Inflammatory macrophage treated with lipopolysaccharide for 1 hour (primary cell): ENCODE measurements at regions not wholly inside any gene's neighbourhood (a gene's known extent, or its start where the extent isn't known, plus 50 kb on each side); places are given as distances from the start of the nearest gene placed in this dataset.

Source experiments
- DNase-seq, 2 donors: peaks; one replicate each; pipeline ENCODE4 v3.0.0-alpha.2; 2020 to 2022

DNA sequence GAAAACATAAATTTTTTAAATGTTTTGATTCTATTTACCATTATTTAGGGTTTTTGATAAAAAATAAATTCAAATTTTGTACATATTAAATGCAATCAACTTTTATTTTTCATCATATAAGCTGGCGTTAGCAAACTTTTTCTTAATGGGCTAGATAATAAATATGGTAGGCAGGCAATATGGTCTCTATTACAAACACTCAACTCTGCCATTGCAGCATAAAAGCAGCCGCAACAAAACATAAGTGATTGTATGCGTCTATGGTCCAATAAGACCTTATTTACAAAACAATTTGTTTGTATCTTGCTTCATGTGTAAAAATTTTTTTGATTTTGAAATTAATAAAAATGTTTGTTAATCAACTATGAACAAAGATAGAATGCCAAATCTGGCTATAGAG, 116.8 kb upstream of the GLI2 start:
- DNase-seq = no peak

DNA sequence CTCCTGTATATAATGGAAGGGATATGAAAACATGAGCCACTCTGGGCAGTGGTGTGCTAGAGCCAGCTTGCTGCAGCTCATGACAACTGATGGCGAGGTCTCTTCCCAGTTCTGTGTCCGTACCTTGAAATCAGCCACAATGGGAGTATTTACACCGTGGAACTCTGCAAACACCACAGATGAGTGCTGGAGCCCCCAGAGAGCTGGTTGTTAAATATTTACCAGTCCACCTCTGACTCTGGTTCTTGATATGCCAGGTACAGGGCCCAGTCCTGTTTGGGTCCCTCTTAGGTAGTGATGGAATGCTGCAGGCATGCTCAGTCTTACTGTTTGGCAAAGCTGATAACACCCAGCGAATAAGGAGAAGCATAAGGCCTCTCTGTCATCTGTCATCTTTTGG, 116.1 kb upstream of the GLI2 start:
- no peak for DNase-seq

DNA sequence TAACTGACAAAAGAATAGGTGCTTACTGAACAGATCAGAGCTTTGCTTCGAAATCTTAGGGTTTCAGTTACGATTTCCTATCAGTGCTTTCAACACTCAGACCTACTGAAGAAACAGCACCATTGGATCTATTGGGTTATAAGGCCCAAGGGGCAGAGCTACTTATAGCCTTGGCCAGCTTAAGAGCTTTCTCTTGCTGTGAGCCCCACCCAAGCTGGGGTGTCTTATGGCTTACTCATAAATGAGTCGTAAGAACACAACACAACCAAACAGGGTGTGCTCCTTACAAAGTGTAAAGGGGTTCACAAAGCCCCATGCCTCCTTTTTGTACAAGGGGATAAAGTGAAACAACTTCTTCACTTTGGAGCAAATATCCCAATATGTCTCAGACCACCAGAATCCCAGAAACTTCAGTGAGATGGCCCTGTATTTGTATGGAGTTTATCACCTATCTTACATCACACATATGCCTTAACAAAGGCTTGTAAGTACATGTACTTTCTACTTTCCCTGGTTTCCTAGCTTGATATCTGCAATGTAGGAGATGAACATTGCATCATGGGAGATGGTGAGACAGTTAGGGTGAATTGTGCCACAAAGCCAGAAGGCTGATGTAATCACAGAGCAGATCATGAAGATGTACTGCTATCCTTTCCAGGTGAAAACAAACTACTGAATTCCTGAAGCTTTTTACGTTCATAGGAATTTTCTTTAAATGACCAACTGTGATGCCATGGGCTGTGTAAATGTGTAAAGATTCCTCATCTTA, 115.5 kb upstream of the GLI2 start:
- DNase-seq = no peak

DNA sequence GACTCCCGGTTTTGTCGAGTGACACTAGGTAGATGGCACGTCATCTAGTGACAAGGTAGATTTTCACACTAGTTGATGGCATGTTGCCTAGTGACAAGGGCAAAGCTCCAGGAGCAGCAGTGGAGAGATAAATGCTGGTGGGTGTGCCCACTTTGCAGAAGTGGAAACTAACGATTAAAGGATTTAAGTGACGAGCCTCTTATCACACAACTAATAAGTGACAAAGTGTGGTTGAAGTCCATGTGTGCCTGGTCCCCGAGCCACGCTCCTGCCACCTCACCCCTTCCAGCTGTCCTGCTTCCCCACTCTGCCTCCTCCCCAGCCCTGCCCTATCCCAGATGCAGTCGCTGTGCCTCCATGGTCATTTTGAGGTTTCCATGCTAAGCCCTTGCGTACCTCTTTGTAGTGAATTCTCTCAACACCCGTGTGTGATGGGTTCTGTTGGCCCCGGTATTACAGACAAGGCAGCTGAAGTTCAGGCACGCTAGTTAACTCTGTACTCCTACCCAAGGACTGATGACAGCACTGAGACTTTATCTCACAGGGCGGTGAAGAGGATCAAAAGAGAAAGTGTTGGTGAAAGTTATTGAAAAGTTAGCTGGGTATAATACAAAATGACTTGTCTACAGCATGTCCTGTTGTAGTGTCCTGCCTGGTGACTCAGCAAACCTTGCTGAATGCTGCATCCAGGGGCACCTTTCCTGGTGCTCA, 113.4 kb upstream of the GLI2 start:
- DNase-seq = no peak

DNA sequence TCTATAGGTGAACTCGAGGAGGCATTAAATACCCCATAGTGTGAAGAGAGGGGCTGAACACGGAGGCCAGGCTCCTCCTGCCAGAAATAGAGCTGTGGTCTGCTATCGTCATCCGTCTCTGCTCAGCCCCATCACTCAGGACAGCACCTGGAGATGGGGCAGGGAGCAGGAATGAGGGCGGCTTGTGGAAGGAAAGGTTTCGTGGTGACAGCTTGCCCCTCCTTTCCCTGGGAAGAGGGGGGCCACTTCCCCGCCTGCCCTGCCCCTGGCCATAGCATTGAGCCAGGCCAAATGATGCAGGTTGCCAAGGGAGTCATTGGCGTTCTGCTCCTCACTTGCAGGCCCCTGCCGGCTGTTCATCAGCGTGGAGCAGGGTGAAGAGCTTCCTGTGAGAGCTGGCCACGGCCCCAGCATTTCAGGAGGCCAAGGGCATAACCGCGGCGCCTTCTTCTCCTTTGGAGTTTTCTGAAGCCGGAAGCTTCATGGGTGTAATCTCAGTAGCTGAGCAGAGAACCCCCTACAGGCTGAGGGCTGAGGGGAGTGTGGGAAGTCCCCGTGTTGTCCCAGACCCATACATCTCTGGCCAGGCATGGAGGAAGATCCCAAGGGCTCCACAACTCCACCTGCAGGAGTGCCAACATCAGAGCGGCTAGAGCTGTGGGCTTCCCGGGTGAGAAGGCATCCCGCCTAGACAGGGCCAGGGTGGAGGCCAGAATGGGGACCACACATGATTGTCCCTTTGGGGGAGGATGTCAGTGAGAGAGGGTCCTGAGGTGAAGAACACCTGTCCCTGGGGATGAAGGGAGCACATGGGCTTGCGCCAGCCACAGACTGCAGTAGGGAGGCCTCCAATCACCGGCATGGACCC, 112.5 kb upstream of the GLI2 start:
- DNase-seq = no peak

DNA sequence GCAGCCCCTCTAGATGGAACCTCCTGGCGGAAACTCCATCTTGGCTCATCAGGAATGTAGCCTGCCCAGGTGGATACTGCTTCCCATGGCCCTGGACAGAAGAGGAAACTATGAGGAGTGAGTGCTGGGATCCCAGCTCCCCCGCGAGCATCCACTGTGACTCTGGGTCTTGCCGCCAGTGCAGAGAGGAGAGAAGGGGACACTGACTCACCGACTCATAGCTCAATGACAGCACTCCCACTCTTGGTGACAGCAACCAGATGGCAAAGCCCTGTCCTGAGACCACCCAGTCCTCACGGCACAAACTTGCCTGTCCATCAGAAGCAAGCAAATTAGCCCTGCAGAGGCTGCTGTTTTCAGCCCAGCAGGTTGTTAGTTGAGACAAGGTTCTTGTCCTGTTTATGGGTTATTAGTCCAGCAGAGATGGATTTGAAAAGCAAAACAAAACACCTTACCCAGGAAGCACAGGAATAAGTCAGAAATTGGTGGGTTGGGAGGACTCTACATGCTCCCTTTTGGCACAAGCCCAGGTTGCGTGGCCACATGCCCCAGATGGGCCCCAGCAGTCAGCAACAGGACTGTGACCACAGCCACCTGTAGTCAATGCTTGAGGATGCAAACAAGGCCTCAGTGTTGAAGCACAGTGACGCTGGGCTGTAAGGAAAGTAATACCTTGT, 111.5 kb upstream of the GLI2 start:
- no peak for DNase-seq

DNA sequence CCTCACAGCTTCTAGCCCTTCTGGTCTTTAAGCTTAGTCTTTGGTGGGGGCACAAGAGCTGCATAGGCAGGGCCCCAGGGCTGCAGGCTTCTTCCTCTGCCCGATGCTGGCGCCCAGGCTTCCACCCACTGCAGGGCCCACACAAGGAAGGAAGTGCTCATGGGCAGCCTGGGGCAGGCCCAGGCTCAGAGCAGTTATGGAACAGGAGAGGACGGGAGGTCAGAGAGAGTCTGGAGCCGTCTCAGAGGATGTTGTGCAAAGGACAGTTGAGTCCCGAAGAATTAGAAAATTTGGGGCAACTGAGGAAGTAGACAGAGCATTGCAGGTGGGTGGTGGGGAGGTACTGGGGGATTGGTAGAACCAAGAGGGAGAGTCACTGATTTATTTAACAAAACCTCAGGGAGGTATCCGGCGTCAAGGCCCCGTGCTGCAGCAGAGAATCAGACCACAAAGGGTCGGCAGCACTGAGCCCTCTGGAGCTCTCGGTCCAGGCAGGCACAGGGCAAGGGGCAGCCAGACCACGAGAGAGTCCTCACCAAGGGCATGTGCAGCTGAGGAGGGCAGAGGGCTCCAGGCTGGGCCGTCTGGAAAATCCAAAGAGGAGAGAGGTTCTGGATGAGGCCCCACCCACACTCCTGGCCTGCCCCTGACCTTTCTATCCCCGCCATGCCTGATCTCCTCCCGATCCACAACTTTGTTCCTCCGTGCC, 110.8 kb upstream of the GLI2 start:
- DNase-seq = no peak

DNA sequence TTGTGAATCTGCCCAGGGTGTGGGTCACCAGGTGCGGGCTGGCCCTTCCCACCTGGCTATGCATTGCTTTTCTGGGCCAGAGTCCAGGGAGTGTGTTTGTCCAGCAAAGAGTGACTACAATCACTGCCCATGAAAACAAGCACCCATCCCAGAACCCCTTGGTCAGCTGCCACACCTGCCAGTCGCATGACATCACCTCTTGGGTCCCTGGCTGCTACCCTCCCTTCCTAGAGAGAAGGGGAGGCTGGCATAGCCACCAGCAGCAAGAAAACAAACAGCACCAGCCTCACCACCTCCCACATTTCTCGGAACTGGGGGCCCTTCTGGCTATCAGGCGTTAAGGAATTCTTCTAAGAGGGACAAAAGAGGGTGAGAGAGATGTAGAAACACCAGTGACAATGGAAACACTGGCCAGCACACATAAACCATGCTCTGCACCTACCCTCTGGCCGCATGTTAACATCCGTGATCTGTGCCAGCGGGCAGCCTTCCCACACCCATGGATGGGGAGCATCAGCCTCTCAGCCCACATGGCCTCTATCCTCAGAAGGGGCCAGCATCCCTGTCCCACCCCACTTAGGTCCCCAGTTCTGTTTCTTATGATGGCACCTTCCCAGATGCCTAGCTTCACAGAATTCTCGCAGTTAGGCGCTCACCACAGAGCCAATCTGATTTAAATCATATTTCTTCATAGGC, 109.7 kb upstream of the GLI2 start:
- DNase-seq = no peak

DNA sequence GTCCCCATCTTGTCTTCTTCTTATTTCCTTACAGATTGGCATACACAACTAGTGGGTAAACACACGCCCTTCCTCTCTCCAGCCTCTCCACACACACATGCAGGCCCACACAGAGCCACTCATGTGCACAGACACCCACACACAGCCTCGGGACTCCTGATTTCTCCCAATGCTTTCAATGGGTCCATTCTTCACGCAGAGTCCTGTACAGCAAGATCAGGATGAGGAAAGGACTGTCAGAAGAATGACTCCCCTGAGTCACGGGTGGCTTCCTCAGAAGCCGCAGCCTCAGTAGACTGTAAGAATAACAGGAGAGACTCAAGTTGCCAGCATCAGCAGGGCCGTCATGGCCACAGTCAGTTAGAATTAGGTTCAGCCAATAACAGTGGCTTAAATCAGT, 109.1 kb upstream of the GLI2 start:
- no peak for DNase-seq

DNA sequence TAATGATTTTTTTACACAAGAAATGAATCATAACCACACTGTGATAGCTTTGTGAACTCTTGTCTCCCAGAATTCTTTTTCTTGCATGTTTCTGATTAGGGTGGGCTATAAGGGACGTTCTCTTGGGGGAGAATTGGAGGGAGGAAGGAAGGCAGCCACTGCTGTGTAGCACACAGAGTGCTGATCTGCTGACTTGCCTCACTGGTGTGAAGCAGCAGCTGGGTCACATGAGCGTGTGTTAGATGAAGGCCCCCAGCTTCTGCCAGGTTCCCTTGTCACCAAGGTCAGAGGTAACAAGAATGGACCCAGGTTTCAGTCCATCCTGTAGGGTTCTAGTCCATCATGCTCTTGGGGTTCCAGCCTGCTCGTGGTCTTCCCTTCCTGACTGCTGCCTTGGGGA, 107.4 kb upstream of the GLI2 start:
- DNase-seq = no peak

DNA sequence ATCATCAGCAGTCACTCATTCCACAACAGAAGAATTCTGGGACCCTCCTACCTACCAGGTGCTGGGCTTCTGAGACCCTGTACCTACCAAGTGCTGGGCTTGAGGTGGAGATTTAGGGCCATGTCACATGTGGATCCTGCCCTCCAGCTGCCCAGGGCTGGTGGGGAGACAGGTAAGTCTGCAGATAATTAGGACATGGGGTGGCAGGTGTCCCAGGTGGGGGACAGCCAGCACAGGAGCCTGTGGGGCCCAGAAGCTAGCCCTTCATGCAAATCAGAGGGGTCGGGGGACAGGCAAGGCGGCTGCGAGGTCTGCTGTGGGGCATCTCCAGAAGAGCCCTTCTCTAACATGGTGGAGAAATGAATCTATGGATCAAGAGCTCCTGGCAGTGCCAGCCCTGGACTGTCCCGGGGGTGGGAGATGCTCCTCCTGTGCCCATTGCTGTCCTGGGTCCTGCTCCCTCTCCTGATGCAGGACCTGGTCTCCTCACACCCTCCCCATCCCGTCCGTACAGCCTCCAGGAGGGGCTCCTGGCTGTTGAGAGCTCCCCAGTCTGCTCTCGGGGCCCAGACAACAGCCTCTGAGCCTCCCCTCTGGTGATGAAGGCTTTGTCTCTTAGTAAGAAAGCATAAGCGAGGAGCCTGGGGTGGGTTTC, 106.3 kb upstream of the GLI2 start:
- no peak for DNase-seq

DNA sequence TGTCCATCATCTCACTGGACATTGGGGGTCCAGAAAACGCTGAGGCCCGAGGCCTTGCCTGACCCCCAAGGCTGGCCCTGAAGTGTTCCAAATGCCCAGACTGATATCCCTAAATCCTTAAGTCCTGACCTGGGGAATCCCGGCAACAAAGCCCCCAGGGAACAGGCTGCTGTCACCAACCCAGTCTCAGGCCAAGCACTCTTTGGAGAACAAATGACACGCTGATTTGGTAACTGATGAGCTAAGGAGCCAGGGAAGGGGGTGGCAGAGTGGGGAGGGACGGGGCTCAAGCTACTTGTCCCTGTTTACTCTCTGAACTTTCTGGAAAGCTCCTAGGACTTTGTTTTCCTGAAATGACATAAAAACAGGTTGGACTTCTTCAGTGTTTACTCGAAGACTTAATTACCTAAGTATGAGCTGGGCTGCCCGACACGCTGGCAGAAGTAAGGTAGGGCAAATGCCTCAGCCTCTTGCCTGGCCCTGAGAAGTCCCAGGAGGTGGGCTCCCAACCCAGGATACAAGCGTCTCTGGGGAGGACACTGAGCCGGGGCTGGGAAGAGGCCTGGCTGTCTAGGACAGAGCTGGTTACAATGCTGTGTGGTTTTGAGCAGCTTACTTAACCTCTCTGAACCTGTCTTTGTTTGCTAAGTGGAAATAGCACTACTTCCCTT, 105.5 kb upstream of the GLI2 start:
- DNase-seq = no peak

DNA sequence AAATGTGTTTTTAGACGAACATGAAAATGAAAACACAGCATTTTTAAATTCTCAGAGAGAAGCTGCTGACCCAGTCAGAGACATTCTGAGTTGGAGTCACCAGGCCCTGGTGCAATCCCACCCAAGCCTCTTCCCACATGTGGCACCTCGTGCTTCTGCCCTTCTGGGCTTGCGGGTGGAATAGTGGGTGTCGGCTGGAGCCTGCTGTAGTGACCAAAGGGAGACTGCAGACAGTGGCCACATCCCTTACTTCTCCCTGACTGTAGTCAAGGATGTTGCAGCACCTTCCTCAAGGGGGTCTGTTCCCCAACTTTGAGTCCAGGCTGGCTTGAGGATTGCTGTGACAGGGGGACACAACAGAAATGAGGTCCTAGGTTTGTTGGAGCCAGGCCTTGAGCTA, 104.4 kb upstream of the GLI2 start:
- peak in 1 of 2 donors; percentile 50 for DNase-seq

DNA sequence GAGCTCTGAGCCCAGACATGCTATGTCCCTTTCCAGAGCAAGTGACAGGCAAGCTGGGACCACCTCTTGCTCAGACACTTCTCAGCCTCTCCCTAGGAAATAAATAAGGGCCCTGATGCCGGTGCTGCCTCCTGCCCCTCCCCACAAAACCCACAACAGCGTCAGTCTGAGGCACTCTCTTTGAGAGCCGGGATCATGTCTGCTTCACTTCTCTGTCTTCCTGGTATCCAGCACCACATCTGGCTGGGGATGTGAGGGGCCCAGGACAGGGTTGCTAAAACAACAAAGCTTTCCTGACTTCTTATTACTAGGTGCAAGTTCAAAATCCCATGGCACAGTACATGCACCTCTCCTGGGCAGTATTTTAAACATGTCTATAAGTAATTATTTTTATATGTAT, 103.9 kb upstream of the GLI2 start:
- DNase-seq = no peak

DNA sequence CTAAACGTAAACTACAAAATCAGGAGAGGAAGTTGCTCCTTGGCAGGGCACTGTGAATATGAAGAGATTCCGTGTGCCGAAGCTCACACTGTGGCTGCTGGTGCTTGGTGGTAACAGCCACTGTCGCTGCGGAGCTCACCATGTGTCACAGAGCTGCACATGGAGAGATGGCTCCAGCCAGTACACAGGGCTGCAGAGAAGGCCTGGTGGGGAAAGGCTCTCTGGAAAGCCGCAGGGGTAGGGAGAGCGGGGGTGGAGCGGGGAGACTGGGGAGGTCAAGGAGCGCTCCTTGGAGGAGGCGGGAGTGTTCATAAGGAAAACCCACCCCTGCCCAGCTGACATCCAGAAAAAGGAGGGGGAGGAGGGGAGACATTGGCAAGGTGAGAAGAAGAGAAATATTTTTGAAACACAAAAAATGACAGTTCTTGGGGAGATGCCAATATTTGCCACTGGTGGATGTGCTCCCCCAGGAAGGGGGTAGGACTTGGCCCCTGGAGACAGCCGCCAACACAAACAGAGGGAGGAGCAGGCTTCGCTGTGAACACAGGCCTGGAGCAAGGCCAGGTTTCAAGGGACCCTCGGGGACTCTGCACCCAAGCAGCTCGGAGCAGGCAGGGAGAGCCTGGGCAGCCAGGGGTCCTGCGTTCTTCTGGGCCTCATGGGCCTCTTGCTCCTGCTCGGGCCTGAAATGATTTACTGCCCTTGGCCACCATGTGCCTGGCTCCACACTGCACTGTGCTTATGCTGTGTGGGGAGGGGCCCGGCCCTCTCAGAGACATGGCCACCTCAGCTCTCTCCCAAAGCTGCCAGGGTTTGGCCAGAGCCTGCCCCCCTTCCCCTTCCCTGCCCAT, 102.6 kb upstream of the GLI2 start:
- no peak for DNase-seq

DNA sequence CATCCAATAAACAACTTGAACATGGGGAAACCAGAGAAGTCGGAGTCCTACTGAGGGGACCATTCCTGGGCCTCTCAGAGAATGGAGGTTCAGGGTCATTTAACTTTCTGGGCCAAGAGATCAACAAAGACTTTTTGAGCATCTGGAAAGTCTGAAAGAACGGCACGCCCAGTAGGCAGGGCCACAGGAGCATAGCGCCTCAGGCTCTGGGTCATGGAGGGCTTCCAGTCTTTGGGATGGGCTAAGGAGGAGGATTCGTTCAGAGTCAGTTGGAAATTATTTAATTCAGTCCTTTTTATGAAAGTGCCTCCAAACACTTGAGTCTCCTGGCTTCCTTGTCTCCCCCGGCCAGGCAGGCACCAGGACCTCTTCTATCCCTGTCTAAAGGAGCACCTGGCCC, 101.1 kb upstream of the GLI2 start:
- no peak for DNase-seq

DNA sequence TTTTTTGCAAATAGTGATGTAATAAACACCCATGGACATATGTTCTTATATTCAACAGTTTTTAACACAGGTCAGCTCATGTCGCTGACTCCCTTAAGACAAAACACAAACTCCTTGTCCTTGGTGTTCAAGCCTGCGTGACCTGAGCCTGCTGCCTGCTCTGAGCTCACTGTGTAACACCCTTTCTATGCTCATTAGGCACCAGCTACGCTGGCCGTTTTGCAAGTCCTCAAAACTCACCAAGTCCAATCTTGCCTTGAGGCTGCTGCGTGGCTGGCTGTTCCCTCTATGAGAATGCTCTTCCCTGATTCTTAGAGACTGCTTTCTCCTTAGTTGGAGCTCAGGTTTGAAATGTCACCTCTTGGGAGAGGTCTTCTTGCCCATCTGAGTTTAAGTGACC, 100.5 kb upstream of the GLI2 start:
- no peak for DNase-seq

DNA sequence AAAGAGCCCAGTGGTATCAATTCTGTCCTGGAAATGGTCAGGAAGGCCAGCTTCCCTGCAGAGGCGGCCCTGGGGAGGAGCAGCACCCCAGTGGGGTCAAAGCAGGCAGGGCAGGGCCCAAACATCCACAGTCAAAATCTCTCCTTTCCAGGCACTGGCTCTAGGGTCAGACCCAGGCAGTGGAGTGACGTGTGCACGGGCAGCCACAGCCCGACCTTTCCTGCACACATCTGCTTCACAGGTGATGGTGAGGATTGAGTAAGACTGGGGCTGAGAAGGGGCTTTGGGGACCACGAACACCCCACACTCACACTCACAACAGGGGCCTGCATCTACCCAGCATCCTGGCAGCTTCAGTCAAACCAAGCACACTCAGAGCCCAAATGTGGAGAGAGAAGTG, 97.8 kb upstream of the GLI2 start:
- DNase-seq = no peak

DNA sequence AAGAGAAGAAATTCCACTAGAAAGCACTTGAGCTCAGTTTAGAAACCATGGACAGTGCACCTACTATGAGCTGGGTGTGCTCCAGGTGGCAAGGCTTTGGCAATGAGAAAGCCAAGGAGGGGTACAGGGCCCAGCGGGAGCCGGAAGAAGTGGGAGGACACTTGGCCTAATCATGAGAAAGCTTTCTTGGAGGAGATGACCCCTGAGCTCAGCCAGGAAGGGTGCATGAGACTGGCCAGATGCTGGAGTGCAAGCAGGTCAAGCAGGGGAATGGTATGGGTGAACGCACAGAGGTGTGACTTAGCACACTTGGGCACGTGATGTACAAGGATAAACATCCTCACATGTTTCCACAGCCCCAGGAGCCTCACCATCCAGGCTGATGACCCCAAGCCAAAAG, 97.2 kb upstream of the GLI2 start:
- DNase-seq = no peak

DNA sequence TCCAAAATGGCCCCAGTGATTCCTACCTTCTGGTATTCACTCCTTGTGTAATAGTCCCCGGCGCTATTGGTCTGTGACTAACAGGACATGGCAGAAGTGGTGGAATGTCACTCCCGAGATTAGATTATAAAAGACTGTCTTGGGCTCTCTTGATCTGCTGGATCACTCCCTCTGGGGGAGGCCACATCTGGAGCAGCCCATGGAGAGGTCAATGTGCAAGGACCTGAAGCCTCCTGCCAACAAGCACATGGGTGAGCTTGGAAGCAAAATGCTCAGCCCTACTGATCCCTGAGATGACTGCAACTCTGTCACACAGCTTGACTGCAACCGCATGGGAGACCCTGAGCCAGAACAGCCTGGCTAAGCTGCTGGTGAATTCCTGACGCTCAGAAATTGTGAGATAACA, 94.3 kb upstream of the GLI2 start:
- DNase-seq = no peak
